SK-N-SH (cell line): ENCODE measurements at regions not wholly inside any gene's neighbourhood (a gene's known extent, or its start where the extent isn't known, plus 50 kb on each side); places are given as distances from the start of the nearest gene placed in this dataset.

Experiments
- CTCF ChIP-seq: fragments of 200-600 bp; sonication (generic); IDR thresholded peaks from 2 replicates; pipeline ENCODE4 v1.6.1; 2017; ENCODE audit warnings: antibody characterized with exemption, mild to moderate bottlenecking, moderate library complexity
- FOXM1 ChIP-seq: IDR thresholded peaks from 2 replicates; pipeline ENCODE4 v1.4.0; 2012; ENCODE audit warnings: low read depth, mild to moderate bottlenecking
- SMC3 ChIP-seq: IDR thresholded peaks from 2 replicates; pipeline ENCODE4 v1.6.1; 2012; ENCODE audit warnings: low read depth, low read length, improper control_type of control experiment
- TAF1 ChIP-seq: IDR thresholded peaks from 2 replicates; pipeline ENCODE4 v1.6.1; 2012; ENCODE audit warnings: low read depth, mild to moderate bottlenecking, low read length, moderate library complexity, borderline replicate concordance

DNA sequence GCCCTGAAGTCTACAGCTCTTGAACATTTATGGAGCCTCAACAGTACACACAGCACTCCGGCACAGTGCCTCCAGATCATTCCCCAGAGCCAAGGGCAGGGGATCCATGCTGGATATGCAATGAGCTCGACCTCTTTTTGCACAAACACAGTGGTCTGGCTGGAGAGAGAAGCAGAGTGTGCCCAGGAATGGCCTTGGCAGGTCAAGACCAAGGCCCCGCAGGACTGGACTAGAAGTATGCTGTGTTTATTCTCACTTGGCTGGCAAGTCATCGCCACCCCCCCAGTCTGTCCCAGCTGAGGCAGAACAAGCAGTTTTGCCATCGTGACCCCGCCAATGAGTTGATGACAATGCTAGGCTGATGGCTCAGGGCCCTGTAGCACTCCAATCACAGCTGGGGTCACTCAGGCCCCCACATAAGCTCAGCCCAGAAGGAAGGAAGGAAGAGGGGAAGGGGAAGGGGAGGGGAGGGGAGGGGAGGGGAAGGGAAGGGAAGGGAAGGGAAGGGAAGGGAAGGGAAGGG, 212.1 kb downstream of the TTC32 start:
- TF ChIP-seq CTCF (no peak), FOXM1 (no peak), TAF1 (no peak), SMC3 (no peak)
